Left colon (tissue), 2 donors: ENCODE measurements at regions not wholly inside any gene's neighbourhood (a gene's known extent, or its start where the extent isn't known, plus 50 kb on each side); places are given as distances from the start of the nearest gene placed in this dataset.
A peak's percentile ranks its signal among the peaks of the same experiment; 100 is the strongest.

ENCODE experiments used
- ATAC-seq: fragments of 200-7000 bp; cut with Tn5 transposase; one replicate; pipeline ENCODE4 v1.9.1; 2020; ENCODE audit warnings: mild to moderate bottlenecking, moderate library complexity
- DNase-seq, 2 donors: peaks; one replicate each; pipeline ENCODE4 v3.0.0-alpha.2; 2020
- intact Hi-C, 2 donors: fragments of 100-400 bp; cut with DNase I in 1 of 2; cut with micrococcal nuclease in 1 of 2; formaldehyde crosslinking; loops; one replicate each; pipeline versions ENCODE4 v1.11.2 to v1.14.0; 2022; cut with DNase I, micrococcal nuclease
- donor health status: DM: no; HTN: no; CAD: no.
- donor health status: DM: yes; HTN: yes; CAD: no.

DNA sequence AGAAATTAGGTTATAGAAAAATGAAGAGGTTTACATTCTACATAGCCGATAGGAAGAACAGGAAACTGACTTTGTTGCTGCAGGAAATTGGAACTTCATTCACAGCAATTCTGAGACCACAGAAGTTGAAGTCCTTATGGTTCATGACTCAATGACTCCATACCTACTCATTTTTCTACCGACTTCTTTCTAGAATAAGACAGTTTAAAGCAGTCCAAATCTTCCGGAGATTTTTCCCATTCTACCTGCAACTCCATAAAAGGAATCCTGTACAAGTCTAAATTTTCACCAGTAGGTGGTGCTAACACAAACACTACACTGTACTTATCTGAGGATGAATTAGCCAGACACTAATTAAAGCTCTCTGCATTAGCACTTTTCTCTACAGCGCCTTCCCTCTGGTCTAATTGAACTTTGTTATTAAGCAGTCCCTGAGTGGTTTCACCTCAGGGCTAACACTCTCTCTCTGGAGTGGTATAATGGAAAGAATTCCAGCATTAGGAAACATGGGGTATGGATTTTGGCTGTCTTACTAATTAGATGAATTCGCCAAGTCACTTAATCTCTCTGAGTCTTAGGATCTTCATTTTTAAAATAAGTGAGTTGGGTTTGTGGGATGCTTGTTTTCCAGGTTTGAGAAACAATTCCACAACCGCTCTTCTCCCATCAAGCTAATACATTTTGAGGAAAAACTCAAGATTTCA, 167.9 kb downstream of the SMIM20 start:
- peak; percentile 85 for ATAC-seq
- intact Hi-C loops = loop anchor here in 1 of 2 donors (10.0 kb wide), 1 partner anchor 333 kb away; no protein-coding TSS in a partner anchor
- DNase-seq = no peak

- DNase-seq (no peak), ATAC-seq (no peak)
- intact Hi-C loops = loop anchor here in 1 of 2 donors (10.0 kb wide), 1 partner anchor 332 kb away; no protein-coding TSS in a partner anchor
These were observed 168.5 kb downstream of the SMIM20 start for GRCh38 chr4:26082565-26082964.

DNA sequence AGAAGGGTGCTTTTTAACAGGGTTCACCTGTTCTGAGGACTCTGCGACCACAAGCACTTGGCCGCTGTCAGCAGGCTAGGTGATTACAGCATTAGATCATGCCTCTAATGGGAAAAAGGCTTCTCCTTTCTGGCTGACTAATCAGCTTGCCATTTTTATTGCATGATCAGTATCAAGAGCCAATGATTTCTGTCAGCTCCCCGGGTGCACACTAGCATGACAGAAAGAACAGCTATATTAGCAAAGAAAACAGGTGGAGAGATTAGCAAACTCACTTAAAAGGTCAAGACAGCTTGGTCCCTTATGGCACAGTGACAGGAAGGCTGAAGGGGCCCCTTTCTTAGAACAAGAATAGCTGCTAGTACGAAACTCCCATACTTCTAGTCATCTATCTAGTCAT, 170.0 kb downstream of the SMIM20 start:
- DNase-seq = no peak
- intact Hi-C loops = loop anchor here in 1 of 2 donors (10.0 kb wide), 1 partner anchor 331 kb away; no protein-coding TSS in a partner anchor
- ATAC-seq = no peak

DNA sequence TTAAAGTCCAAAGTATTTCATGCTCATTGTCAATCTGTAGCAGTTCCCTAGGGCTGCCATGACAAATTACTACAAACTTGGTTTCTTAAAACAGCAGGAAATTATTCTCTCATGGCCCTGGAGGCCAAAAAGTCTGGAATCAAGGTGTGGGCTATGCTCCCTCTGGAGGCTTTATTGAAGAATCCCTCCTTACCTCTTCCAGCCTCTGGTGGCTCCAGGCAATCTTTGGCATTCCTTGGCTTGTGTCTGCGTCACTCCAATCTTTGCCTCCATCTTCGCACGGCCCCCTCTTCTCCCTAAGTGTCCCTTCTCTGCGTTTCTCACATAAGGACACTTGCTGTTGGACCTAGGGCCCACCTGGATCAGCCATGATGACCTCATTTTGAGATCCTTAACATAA, 170.4 kb downstream of the SMIM20 start:
- no peak for DNase-seq
- no peak for ATAC-seq
- intact Hi-C loops = loop anchor here in 1 of 2 donors (10.0 kb wide), 1 partner anchor 330 kb away; no protein-coding TSS in a partner anchor

DNA sequence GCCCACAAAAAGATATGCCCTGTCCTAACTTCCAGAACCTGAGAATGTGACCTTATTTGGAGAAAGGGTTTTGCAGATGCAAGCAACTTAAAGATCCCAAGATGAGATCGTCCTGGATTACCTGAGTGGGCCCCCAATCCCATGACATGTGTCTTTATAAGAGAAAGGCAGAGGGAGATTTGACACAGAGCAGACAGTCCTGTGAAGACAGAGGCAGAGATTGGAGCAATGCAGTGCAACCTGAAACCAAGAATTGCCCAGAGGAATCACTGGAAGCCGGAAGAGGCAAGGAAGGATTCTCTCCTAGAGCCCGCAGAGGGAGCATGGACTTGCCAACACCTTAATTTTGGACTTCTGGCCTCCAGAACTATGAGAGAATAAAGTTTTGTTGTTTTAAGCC, 171.5 kb downstream of the SMIM20 start:
- ATAC-seq = no peak
- DNase-seq = no peak
- intact Hi-C loops = loop anchor here in 1 of 2 donors (10.0 kb wide), 1 partner anchor 329 kb away; no protein-coding TSS in a partner anchor

DNA sequence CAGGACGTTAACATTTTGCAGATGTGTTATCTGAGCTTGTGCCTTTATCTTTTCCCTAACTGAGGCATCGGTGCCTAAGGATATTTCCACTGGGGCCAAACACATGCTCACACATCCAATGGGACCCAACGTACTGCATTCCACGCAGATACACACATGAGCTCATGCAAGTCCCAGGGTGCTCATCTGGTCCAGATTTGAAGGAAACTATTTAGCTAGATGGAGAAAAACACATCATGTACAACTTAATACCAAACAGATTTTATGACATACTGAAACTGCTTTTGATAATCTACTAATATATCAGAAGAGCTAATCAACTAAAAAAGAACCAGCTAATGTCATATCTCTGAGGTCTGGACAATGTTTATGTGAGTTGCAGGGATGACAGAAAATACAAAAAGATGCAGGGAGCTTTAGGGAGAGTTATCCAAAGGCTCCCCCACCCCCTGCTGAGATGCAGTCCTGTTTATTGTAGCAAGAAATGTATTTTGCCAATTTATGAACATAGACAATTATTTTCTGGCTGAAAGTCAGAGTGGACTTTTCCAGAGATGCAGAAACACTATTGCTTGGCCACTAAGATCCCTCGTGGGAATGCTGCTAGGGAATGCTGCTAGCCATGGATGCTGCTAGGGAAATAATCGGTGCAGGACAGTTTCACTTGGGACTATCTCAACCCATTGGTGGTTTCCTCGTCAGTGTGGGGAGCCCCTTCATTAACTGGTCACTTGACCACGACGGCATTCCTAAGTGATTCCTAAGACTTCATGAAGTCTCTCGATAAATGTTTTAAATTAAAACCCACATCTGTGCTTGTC, 172.8 kb downstream of the SMIM20 start:
- no peak for DNase-seq
- no peak for ATAC-seq
- intact Hi-C loops = loop anchor here in 1 of 2 donors (10.0 kb wide), 1 partner anchor 328 kb away; no protein-coding TSS in a partner anchor

GRCh38 chr4:26088433-26088928, 174.5 kb downstream of the SMIM20 start:
- DNase-seq (no peak), ATAC-seq (no peak)
- intact Hi-C loops = loop anchor here in 1 of 2 donors (10.0 kb wide), 1 partner anchor 326 kb away; no protein-coding TSS in a partner anchor

DNA sequence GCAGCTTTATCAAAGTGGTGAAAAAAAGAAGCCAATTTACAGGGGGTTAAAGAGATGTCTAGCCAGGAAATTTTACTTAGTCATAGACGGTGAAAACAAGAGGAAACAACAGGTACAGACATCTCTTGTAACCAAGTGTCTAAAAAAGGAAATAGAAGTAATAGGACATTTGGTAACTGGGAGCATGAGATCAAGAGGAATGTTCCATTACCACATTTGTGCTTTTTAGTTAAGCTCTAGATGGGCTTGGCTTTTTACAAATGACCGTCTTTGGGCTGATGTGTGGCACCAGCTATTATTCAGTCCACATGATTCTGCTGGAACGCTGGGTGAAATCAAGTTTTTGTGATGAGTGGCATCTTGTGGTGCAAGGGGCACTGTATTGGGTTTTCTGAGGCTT, 179.5 kb downstream of the SMIM20 start:
- DNase-seq = no peak
- ATAC-seq = no peak
- intact Hi-C loops = no loop called here

GRCh38 chr4:26094076-26094475, 180.1 kb downstream of the SMIM20 start:
- DNase-seq = no peak
- ATAC-seq = no peak
- intact Hi-C loops = no loop called here

GRCh38 chr4:26094911-26095310, 180.9 kb downstream of the SMIM20 start:
- intact Hi-C loops = no loop called here
- no peak for DNase-seq
- ATAC-seq = no peak

GRCh38 chr4:26099967-26100366, 185.9 kb downstream of the SMIM20 start:
- DNase-seq = no peak
- no peak for ATAC-seq
- intact Hi-C loops = no loop called here

- DNase-seq (no peak), ATAC-seq (no peak)
- intact Hi-C loops = no loop called here
These were observed 187.0 kb downstream of the SMIM20 start for GRCh38 chr4:26101011-26101410.

- ATAC-seq (no peak), DNase-seq (no peak)
- intact Hi-C loops = no loop called here
These were observed 190.2 kb downstream of the SMIM20 start for GRCh38 chr4:26104056-26104685.

- DNase-seq (no peak), ATAC-seq (no peak)
- intact Hi-C loops = no loop called here
These were observed 191.3 kb downstream of the SMIM20 start for GRCh38 chr4:26105337-26105736.

- no peak for ATAC-seq
- DNase-seq = no peak
- intact Hi-C loops = no loop called here
These were observed 192.0 kb downstream of the SMIM20 start for GRCh38 chr4:26105815-26106699.

- DNase-seq (no peak), ATAC-seq (no peak)
- intact Hi-C loops = no loop called here
These were observed 192.8 kb downstream of the SMIM20 start for GRCh38 chr4:26106776-26107175.

- intact Hi-C loops = no loop called here
- ATAC-seq = no peak
- no peak for DNase-seq
These were observed 194.0 kb downstream of the SMIM20 start for GRCh38 chr4:26108054-26108453.

DNA sequence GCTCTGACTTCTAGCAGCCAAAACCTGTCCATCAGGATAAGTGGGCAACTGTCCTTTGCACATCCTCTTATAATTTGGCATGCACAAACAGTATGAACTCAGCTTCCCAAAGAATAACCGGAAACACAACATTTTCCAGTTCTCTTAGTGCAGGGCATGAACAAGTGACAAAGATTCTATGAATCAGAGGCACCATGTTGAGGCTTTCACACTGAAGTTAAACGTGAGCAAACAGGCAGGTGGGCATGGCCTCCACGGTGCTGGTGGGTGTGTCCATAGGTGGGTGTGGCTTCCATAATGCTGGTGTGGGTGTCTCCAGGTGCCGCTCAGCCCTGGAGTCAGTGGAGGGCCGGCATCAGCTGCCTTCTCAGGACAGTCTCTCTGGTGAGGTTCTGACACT, 196.5 kb downstream of the SMIM20 start:
- intact Hi-C loops = no loop called here
- DNase-seq (no peak), ATAC-seq (peak; percentile 56)
